Activated CD8-positive, alpha-beta T cell treated with anti-CD3 and anti-CD28 coated beads, Interleukin-2, amount 10 ng/mL, durations not matched to agents 7 days and 5 days (primary cell): ENCODE measurements at regions not wholly inside any gene's neighbourhood (a gene's known extent, or its start where the extent isn't known, plus 50 kb on each side); places are given as distances from the start of the nearest gene placed in this dataset.

ENCODE experiments used
- ATAC-seq: fragments of 150-1000 bp; cut with Tn5 transposase; one replicate; pipeline ENCODE4 v1.10.0; 2021; ENCODE audit warnings: moderate library complexity
- CTCF ChIA-PET: fragments of 350-600 bp; sonication (Branson Sonifier 250); formaldehyde crosslinking; loops from one replicate; lab custom pipeline; 2021; ENCODE audit warnings: antibody characterized with exemption; lab: Charles Lee
- POLR2A ChIA-PET: fragments of 350-600 bp; sonication (Branson Sonifier 250); formaldehyde crosslinking; loops from one replicate; lab custom pipeline; 2021; ENCODE audit warnings: antibody characterized with exemption; lab: Charles Lee
- DNase-seq: peaks from one replicate; pipeline ENCODE4 v3.0.0-alpha.2; 2020
- H3K27ac Mint-ChIP-seq: one replicate; pipeline ENCODE4 v1.8.0; 2021; ENCODE audit warnings: mild to moderate bottlenecking, mixed read lengths
- H3K27me3 Mint-ChIP-seq: one replicate; pipeline ENCODE4 v1.8.0; 2021; ENCODE audit warnings: low read depth, mixed read lengths
- H3K36me3 Mint-ChIP-seq: one replicate; pipeline ENCODE4 v1.8.0; 2021; ENCODE audit warnings: low read depth, mixed read lengths
- H3K4me1 Mint-ChIP-seq: one replicate; pipeline ENCODE4 v1.8.0; 2021; ENCODE audit warnings: low read depth, mixed read lengths
- H3K4me3 Mint-ChIP-seq: one replicate; pipeline ENCODE4 v1.8.0; 2021; ENCODE audit warnings: mild to moderate bottlenecking, mixed read lengths
- H3K9me3 Mint-ChIP-seq: one replicate; pipeline ENCODE4 v1.8.0; 2022; ENCODE audit warnings: mixed read lengths; ENCODE audit not compliant: insufficient read depth

- Mint-ChIP-seq H3K36me3 (no peaks in the 10 kb centered on the region), H3K4me3 (no peak overlapping the region), H3K27me3 (peaks cover 36% of the 10 kb centered on the region), H3K4me1 (peaks cover 20% of the 10 kb centered on the region), H3K27ac (peak overlapping the region; percentile 66), H3K9me3 (no peaks in the 10 kb centered on the region)
- ChIA-PET CTCF (interaction anchor here (1.2 kb wide), 1 partner anchor 26 kb away, joined by 3 read pairs; no protein-coding TSS in a partner anchor), POLR2A (no interaction called here)
- DNase-seq: peak; percentile 66
- ATAC-seq: peak; percentile 81
Observed at GRCh38 chr1:5423109-5423508, 569.1 kb downstream of the NPHP4 start.

DNA sequence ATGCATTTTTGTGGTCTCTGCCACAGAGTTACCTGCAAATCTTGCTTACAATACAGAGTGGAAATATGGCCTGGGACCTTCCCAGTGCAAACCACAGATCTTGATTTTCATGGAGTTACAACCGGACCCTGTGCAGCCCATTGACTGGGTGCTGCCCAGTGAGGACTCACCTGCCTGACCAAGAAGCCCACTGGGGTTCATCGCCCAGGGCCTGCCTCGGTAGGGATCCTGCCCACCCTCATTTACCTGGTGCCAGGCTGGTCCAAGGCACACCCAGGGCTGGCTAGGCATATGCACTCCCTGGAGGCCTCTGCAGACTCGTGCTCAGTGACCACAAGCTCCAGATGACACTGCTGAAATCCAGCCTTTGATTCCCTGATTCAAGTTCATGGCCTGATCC is 572.7 kb downstream of the NPHP4 start:
- Mint-ChIP-seq H3K4me3 (no peak overlapping the region), H3K27me3 (peaks cover 18% of the 10 kb centered on the region), H3K4me1 (peaks cover 20% of the 10 kb centered on the region), H3K9me3 (no peaks in the 10 kb centered on the region), H3K36me3 (no peaks in the 10 kb centered on the region), H3K27ac (no peak overlapping the region)
- ChIA-PET CTCF (no interaction called here), POLR2A (no interaction called here)
- ATAC-seq (no peak), DNase-seq (no peak)

DNA sequence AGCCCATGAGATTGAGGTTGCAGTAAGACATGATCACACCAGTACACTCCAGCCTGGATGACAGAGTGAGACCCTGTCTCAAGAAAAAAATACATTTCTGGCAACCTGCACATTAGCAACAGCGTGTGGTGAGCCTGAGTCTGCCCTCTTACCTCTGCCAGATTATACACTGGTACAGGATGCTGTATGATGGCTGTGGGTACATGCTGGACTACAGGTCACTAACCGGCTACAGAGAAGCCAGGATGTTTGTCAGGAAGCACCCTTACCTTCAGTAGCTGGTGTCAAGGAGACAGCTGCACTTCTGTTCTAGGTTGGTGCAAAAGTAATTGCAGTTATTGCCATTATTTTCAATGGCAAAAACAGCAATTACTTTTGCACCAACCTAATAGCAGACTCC is 575.7 kb downstream of the NPHP4 start:
- ChIA-PET CTCF (no interaction called here), POLR2A (no interaction called here)
- no peaks in the 10 kb centered on the region for H3K27me3 Mint-ChIP-seq
- H3K36me3 Mint-ChIP-seq: no peaks in the 10 kb centered on the region
- no peak for ATAC-seq
- no peak overlapping the region for H3K4me3 Mint-ChIP-seq
- no peak overlapping the region for H3K27ac Mint-ChIP-seq
- no peak for DNase-seq
- H3K4me1 Mint-ChIP-seq: peaks cover 1% of the 10 kb centered on the region
- no peaks in the 10 kb centered on the region for H3K9me3 Mint-ChIP-seq

- no peak for ATAC-seq
- ChIA-PET POLR2A (no interaction called here), CTCF (no interaction called here)
- DNase-seq: no peak
- no peaks in the 10 kb centered on the region for H3K36me3 Mint-ChIP-seq
- H3K27ac Mint-ChIP-seq: no peak overlapping the region
- no peaks in the 10 kb centered on the region for H3K9me3 Mint-ChIP-seq
- H3K4me1 Mint-ChIP-seq: peaks cover 5% of the 10 kb centered on the region
- no peaks in the 10 kb centered on the region for H3K27me3 Mint-ChIP-seq
- no peak overlapping the region for H3K4me3 Mint-ChIP-seq
Observed at GRCh38 chr1:5415606-5416005, 576.6 kb downstream of the NPHP4 start.

DNA sequence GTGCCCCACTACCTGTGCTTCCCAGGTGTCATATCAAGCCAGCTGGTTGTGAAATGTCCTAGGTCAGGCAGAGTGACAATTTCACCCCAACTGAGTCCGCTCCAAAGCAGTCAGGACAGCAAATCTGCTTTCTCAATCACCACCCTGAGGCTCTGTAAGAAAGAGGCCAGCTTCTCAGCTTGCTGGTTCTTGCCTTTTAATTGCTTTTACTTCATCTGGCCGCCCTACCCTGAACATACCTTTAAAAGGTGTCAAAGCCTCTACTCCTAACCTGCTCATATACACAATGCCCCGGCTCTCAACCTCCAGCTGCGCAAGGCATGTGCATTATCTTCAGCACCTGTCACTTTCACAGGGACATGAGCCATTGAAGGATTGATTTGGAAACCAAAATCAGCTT is 581.6 kb downstream of the NPHP4 start:
- peaks cover 6% of the 10 kb centered on the region for H3K9me3 Mint-ChIP-seq
- no peaks in the 10 kb centered on the region for H3K36me3 Mint-ChIP-seq
- CTCF ChIA-PET: no interaction called here
- H3K4me3 Mint-ChIP-seq: no peak overlapping the region
- POLR2A ChIA-PET: no interaction called here
- H3K27ac Mint-ChIP-seq: no peak overlapping the region
- DNase-seq: no peak
- no peaks in the 10 kb centered on the region for H3K27me3 Mint-ChIP-seq
- no peak for ATAC-seq
- peaks cover 5% of the 10 kb centered on the region for H3K4me1 Mint-ChIP-seq

GRCh38 chr1:5408401-5408800 is 583.8 kb downstream of the NPHP4 start:
- Mint-ChIP-seq H3K4me3 (no peak overlapping the region), H3K27ac (no peak overlapping the region), H3K27me3 (no peaks in the 10 kb centered on the region), H3K4me1 (peaks cover 5% of the 10 kb centered on the region), H3K36me3 (no peaks in the 10 kb centered on the region), H3K9me3 (peaks cover 6% of the 10 kb centered on the region)
- ATAC-seq (no peak), DNase-seq (no peak)
- POLR2A ChIA-PET: no interaction called here
- CTCF ChIA-PET: no interaction called here

DNA sequence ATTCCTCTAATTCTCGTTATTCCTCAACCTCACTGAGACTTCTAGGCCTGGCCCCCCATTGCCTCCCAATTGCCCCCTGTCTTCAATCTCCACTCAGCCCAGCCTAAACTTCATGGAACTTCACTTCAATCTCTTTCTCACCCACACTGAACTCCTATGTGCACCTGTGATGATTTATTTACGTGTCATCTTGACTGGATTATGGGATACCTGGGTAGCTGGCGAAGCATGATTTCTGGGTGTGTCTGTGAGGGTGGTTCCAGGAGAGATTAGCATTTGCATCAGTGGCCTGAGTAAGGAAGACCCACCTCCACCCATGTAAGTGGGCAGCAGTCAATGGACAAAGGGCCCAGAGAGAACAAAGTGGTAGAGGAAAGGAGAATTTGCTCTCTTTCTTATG is 587.0 kb downstream of the NPHP4 start:
- peaks cover 6% of the 10 kb centered on the region for H3K9me3 Mint-ChIP-seq
- ChIA-PET CTCF (no interaction called here), POLR2A (no interaction called here)
- no peak overlapping the region for H3K4me3 Mint-ChIP-seq
- H3K4me1 Mint-ChIP-seq: no peaks in the 10 kb centered on the region
- no peaks in the 10 kb centered on the region for H3K27me3 Mint-ChIP-seq
- ATAC-seq (no peak), DNase-seq (no peak)
- no peak overlapping the region for H3K27ac Mint-ChIP-seq
- no peaks in the 10 kb centered on the region for H3K36me3 Mint-ChIP-seq

DNA sequence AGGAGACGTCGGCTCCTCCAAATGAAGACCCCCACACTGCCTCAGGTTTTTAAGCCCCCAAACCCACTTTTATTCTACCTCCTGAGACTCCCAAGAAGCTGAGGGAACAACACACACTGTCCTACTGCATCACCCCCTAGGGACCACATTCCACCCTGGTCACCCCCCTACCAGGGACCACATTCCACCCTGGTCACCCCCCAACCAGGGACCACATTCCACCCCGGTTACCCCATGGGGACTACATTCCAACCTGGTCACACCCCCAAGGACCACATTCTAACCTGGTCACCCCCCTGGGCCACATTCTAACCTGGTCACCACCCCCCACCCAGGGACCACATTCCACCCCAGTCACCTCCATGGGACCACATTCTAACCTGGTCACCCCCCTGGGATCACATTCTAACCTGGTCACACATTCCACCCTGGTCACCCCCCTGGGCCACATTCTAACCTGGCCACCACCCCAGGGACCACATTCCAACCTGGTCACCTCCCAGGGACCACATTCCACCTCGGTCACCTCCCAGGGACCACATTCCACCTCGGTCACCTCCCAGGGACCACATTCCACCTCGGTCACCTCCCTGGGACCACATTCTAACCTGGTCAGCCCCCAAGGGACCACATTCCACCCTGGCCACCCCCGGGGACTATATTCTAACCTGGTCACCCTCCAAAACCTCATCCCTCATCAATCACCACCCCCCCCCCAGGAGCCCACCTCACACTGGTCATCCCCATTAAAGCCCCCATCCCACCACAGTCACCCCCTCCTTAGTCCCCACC is 587.6 kb downstream of the NPHP4 start:
- ATAC-seq (no peak), DNase-seq (no peak)
- H3K4me1 Mint-ChIP-seq: no peaks in the 10 kb centered on the region
- H3K27ac Mint-ChIP-seq: no peak overlapping the region
- peaks cover 6% of the 10 kb centered on the region for H3K9me3 Mint-ChIP-seq
- H3K4me3 Mint-ChIP-seq: no peak overlapping the region
- no peaks in the 10 kb centered on the region for H3K27me3 Mint-ChIP-seq
- ChIA-PET POLR2A (no interaction called here), CTCF (no interaction called here)
- H3K36me3 Mint-ChIP-seq: no peaks in the 10 kb centered on the region

- POLR2A ChIA-PET: no interaction called here
Observed at GRCh38 chr1:5403935-5404334, 588.3 kb downstream of the NPHP4 start.

DNA sequence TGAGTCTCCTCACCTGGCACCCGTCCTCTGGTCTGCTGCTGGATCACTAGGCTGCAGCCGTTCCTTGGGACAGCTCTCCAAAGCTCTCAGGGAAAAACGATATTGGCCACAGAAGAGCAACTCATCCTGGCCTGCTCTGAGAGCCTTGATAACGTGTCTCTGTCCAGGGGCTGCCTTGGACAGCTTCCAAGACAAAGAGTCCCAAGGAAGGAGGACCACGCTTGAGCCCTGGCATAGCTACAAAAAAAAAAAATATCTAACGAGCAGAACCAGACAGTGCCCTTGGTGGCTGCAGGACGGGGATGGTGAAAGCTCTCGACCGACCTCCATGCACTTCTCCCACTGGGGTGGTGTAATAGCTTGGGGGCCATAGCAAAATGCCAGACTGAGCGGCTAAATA is 589.6 kb downstream of the NPHP4 start:
- no peak overlapping the region for H3K27ac Mint-ChIP-seq
- H3K36me3 Mint-ChIP-seq: no peaks in the 10 kb centered on the region
- CTCF ChIA-PET: no interaction called here
- no peaks in the 10 kb centered on the region for H3K4me1 Mint-ChIP-seq
- ATAC-seq (no peak), DNase-seq (no peak)
- peaks cover 6% of the 10 kb centered on the region for H3K27me3 Mint-ChIP-seq
- POLR2A ChIA-PET: no interaction called here
- no peaks in the 10 kb centered on the region for H3K9me3 Mint-ChIP-seq
- no peak overlapping the region for H3K4me3 Mint-ChIP-seq

More at GRCh38 chr1:5403935-5404334, 588.3 kb downstream of the NPHP4 start:
- H3K4me3 Mint-ChIP-seq: no peak overlapping the region
- H3K27me3 Mint-ChIP-seq: peaks cover 3% of the 10 kb centered on the region
- DNase-seq: no peak
- peaks cover 6% of the 10 kb centered on the region for H3K9me3 Mint-ChIP-seq
- no peak for ATAC-seq
- H3K27ac Mint-ChIP-seq: no peak overlapping the region
- H3K4me1 Mint-ChIP-seq: no peaks in the 10 kb centered on the region
- CTCF ChIA-PET: no interaction called here
- no peaks in the 10 kb centered on the region for H3K36me3 Mint-ChIP-seq

DNA sequence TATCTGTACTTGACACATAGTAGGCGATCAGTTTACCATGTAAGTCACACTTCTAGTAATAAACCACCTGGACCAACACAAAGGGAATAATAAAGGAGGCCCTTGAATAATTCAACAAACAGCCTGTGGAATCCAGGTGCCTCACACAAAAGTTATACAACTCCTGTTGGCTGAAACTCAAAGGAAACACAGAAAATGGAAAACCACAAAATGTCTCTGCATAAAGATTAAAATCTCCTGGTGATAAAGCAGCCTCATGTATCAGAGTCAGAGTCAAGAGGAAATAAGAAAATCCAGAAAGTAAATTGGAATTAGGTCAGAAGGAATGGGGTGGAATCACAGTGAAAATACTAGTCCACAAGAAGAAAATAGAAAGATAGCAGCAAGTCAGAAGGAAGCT is 592.5 kb downstream of the NPHP4 start:
- H3K4me3 Mint-ChIP-seq: no peak overlapping the region
- no peak for ATAC-seq
- ChIA-PET CTCF (no interaction called here), POLR2A (no interaction called here)
- peaks cover 8% of the 10 kb centered on the region for H3K27me3 Mint-ChIP-seq
- peaks cover 6% of the 10 kb centered on the region for H3K9me3 Mint-ChIP-seq
- H3K4me1 Mint-ChIP-seq: no peaks in the 10 kb centered on the region
- H3K36me3 Mint-ChIP-seq: no peaks in the 10 kb centered on the region
- no peak for DNase-seq
- H3K27ac Mint-ChIP-seq: no peak overlapping the region

DNA sequence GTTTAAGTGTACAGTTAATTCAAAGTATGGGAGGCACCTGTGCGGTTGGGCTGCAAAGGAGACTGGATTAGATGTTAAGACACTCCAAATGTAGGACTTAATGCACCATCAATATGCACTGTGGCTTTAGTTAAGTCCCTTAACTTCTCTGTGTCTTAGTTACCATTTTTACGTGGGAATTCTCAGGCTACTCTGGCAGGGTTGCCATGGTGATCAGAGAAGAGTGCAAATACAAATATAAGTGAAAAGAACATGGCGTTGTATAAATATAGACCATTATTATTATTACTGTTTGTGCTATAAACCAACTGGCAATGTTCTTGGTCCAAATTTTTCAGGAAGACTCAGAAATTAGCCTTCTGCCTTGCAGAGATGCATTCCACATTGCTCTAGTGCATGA is 595.6 kb downstream of the NPHP4 start:
- no peak overlapping the region for H3K27ac Mint-ChIP-seq
- POLR2A ChIA-PET: no interaction called here
- H3K4me1 Mint-ChIP-seq: no peaks in the 10 kb centered on the region
- no peak for DNase-seq
- peaks cover 6% of the 10 kb centered on the region for H3K9me3 Mint-ChIP-seq
- CTCF ChIA-PET: no interaction called here
- H3K4me3 Mint-ChIP-seq: no peak overlapping the region
- peaks cover 20% of the 10 kb centered on the region for H3K27me3 Mint-ChIP-seq
- no peak for ATAC-seq
- H3K36me3 Mint-ChIP-seq: no peaks in the 10 kb centered on the region

DNA sequence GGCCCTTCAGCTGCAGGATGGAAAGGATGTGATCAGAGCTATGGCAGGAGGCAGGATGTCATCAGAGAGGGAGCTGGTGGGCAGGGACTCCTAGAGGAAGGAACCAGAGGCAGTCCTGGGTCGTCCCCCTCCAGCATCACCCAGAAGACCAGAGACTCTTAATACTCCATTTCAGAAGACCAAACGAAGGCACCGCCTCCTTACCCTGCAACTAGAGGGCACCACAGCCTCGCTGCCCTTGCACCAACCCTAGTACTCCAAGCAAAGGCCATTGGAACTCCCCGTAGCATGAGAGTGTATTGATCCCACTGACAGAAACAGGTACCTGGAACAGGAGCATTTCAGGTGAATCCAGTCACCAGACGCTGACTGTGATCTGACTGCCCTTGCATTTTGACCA is 598.1 kb downstream of the NPHP4 start:
- peaks cover 19% of the 10 kb centered on the region for H3K27me3 Mint-ChIP-seq
- no peak overlapping the region for H3K4me3 Mint-ChIP-seq
- no peaks in the 10 kb centered on the region for H3K36me3 Mint-ChIP-seq
- CTCF ChIA-PET: no interaction called here
- H3K4me1 Mint-ChIP-seq: no peaks in the 10 kb centered on the region
- POLR2A ChIA-PET: no interaction called here
- DNase-seq: no peak
- ATAC-seq: no peak
- H3K9me3 Mint-ChIP-seq: peaks cover 6% of the 10 kb centered on the region
- H3K27ac Mint-ChIP-seq: no peak overlapping the region
